ENCODE measurements at regions not wholly inside any gene's neighbourhood (a gene's known extent, or its start where the extent isn't known, plus 50 kb on each side); places are given as distances from the start of the nearest gene placed in this dataset.

DNA sequence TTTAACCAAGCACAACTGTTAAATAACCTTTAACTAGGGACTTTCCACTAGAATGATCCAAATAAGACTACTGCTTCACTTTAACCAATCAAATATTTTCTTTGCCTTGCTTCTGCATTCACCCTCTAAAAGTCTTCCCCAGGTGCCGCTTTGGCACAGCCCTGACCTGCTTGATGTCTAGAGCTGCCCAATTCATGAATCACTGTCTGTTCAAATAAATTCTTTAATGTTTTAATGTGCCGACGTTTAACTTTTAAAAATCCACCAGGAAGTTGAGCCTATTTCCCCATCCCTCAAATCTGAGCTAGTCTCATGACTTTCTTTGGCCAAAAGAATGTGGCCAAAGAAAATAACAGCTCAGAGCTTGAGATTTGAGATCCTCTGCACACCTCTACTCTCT is 277.8 kb upstream of the SOX9 start:
- intact Hi-C loops (cut with micrococcal nuclease; ENCODE audit: unreplicated experiment), result no loop called here
- Histone ChIP-seq H3K4me1 (ENCODE audit: control insufficient read depth, insufficient read depth, low read length) (no peaks in the 10 kb centered on the region), H3K27ac (ENCODE audit: low read length) (no peak overlapping the region), H3K4me3 (ENCODE audit: low read depth in 2 of 2, low read length in 2 of 2) (no peak overlapping the region), H3K9me3 (ENCODE audit: control insufficient read depth, insufficient read depth, low read depth, low read length) (no peaks in the 10 kb centered on the region), H3K27me3 (ENCODE audit: control insufficient read depth, insufficient read depth, low read length) (no peaks in the 10 kb centered on the region), H3K36me3 (ENCODE audit: control insufficient read depth, insufficient read depth, low read length) (no peaks in the 10 kb centered on the region)
- TF ChIP-seq SIN3A (IDR thresholded peaks at IDR 0.05; ENCODE audit: borderline replicate concordance, insufficient read depth, low read depth, low read length) (no peak), TCF7L2 (IDR thresholded peaks at IDR 0.05; ENCODE audit: low read depth, low read length) (no peak), POLR2AphosphoS5 (IDR thresholded peaks at IDR 0.05; ENCODE audit: low read depth, low read length) (no peak)
- TF ChIP-seq, protein P1, sequence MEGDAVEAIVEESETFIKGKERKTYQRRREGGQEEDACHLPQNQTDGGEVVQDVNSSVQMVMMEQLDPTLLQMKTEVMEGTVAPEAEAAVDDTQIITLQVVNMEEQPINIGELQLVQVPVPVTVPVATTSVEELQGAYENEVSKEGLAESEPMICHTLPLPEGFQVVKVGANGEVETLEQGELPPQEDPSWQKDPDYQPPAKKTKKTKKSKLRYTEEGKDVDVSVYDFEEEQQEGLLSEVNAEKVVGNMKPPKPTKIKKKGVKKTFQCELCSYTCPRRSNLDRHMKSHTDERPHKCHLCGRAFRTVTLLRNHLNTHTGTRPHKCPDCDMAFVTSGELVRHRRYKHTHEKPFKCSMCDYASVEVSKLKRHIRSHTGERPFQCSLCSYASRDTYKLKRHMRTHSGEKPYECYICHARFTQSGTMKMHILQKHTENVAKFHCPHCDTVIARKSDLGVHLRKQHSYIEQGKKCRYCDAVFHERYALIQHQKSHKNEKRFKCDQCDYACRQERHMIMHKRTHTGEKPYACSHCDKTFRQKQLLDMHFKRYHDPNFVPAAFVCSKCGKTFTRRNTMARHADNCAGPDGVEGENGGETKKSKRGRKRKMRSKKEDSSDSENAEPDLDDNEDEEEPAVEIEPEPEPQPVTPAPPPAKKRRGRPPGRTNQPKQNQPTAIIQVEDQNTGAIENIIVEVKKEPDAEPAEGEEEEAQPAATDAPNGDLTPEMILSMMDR (IDR thresholded peaks at IDR 0.05), result no peak
- TF ChIP-seq, protein P2, sequence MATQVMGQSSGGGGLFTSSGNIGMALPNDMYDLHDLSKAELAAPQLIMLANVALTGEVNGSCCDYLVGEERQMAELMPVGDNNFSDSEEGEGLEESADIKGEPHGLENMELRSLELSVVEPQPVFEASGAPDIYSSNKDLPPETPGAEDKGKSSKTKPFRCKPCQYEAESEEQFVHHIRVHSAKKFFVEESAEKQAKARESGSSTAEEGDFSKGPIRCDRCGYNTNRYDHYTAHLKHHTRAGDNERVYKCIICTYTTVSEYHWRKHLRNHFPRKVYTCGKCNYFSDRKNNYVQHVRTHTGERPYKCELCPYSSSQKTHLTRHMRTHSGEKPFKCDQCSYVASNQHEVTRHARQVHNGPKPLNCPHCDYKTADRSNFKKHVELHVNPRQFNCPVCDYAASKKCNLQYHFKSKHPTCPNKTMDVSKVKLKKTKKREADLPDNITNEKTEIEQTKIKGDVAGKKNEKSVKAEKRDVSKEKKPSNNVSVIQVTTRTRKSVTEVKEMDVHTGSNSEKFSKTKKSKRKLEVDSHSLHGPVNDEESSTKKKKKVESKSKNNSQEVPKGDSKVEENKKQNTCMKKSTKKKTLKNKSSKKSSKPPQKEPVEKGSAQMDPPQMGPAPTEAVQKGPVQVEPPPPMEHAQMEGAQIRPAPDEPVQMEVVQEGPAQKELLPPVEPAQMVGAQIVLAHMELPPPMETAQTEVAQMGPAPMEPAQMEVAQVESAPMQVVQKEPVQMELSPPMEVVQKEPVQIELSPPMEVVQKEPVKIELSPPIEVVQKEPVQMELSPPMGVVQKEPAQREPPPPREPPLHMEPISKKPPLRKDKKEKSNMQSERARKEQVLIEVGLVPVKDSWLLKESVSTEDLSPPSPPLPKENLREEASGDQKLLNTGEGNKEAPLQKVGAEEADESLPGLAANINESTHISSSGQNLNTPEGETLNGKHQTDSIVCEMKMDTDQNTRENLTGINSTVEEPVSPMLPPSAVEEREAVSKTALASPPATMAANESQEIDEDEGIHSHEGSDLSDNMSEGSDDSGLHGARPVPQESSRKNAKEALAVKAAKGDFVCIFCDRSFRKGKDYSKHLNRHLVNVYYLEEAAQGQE (IDR thresholded peaks at IDR 0.05; ENCODE audit: insufficient read depth in 1 of 2, low read depth in 2 of 2, low read length in 1 of 2), result no peak
- in situ Hi-C loops (cut with HindIII; ENCODE audit: low pct_unique_long_range_greater_than_20kb, low sequenced_read_pairs), result no loop called here
- ATAC-seq, result no peak
- CTCF ChIA-PET, result no interaction called here
- POLR2A ChIA-PET, result no interaction called here
- BruUV-seq (replicated peaks), result no TSS peak
- no peak for DNase-seq (ENCODE audit: low read depth, low spot score)

DNA sequence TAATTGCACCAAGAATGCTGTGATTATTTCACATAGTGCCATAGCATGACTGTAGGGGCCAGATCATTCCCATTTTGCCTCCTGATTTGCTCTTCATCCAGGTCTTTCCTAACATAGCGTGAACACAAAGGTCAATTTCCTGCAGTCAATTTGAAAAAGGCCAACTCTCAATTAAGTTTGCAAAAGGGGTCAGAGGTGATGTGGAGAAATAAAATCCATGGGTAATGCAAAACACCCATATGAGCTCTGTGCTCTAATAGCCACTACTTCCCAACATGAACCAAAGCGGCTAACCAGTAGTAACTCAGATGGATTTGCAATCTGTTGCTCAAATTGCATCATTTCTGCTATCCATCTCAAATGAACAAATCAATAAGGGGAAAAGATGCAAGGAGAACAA is 275.5 kb upstream of the SOX9 start:
- intact Hi-C loops (cut with micrococcal nuclease; ENCODE audit: unreplicated experiment), result no loop called here
- Histone ChIP-seq H3K9me3 (ENCODE audit: control insufficient read depth, insufficient read depth, low read depth, low read length) (no peaks in the 10 kb centered on the region), H3K4me1 (ENCODE audit: control insufficient read depth, insufficient read depth, low read length) (no peaks in the 10 kb centered on the region), H3K27ac (ENCODE audit: low read length) (no peak overlapping the region), H3K4me3 (ENCODE audit: low read depth in 2 of 2, low read length in 2 of 2) (no peak overlapping the region), H3K27me3 (ENCODE audit: control insufficient read depth, insufficient read depth, low read length) (no peaks in the 10 kb centered on the region), H3K36me3 (ENCODE audit: control insufficient read depth, insufficient read depth, low read length) (no peaks in the 10 kb centered on the region)
- TF ChIP-seq TCF7L2 (IDR thresholded peaks at IDR 0.05; ENCODE audit: low read depth, low read length), result no peak
- TF ChIP-seq, protein P1 (IDR thresholded peaks at IDR 0.05), result no peak
- TF ChIP-seq POLR2AphosphoS5 (IDR thresholded peaks at IDR 0.05; ENCODE audit: low read depth, low read length), result no peak
- TF ChIP-seq, protein P2 (IDR thresholded peaks at IDR 0.05; ENCODE audit: insufficient read depth in 1 of 2, low read depth in 2 of 2, low read length in 1 of 2), result no peak
- no peak for TF ChIP-seq SIN3A (IDR thresholded peaks at IDR 0.05; ENCODE audit: borderline replicate concordance, insufficient read depth, low read depth, low read length)
- DNase-seq (ENCODE audit: low read depth, low spot score) (no peak), ATAC-seq (no peak)
- BruUV-seq (replicated peaks), result no TSS peak
- in situ Hi-C loops (cut with HindIII; ENCODE audit: low pct_unique_long_range_greater_than_20kb, low sequenced_read_pairs), result no loop called here
- POLR2A ChIA-PET, result no interaction called here
- CTCF ChIA-PET, result no interaction called here

All from Panc1 (cell line).